GM19238 (cell line): ENCODE measurements at regions not wholly inside any gene's neighbourhood (a gene's known extent, or its start where the extent isn't known, plus 50 kb on each side); places are given as distances from the start of the nearest gene placed in this dataset.
"Not testable (repeated sequence)": the region's sequence is repeated elsewhere in the genome, so short reads cannot be mapped to it uniquely, and the experiment has no call there.

Experiments used
- DNase-seq: peaks from one replicate; pipeline ENCODE4 v3.0.0; 2011; ENCODE audit warnings: low spot score; ENCODE audit not compliant: insufficient read length

DNA sequence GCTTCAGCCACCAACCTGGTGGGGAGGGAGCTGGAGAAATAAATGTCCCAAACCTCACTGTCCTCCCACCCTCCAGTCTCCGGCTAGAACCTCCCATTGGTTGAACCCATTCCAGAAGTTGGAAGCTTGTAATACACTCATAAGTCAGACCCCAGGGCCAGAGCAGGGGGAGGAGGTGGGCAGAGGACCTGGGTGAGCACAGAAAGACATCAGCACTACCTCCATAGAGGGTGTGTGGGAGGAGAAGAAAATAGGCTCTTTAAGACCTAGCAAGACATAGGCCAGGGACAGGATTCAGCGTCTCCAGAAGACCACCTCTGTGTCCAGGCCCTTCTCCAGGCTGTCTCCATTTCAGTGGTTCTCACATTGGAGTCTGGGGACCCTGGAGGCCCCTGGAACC, 73.3 kb upstream of the TOP1 start:
- no peak for DNase-seq

DNA sequence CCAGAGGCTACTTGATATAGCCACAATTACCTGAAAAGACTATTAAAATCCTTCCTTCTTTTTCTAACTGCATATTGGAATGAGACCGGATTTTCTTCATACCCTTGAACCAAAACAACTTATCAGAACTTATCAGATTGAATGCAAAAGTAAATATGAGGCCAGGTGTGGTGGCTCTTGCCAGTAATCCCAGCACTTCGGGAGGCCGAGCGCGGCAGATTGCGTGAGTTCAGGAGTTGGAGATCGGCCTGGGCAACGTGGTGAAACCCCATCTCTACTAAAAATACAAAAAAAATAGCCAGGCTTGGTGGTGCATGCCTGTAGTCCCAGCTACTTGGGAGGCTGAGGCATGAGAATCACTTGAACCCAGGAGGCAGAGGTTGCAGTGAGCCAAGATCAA, 72.8 kb upstream of the TOP1 start:
- DNase-seq = not testable (repeated sequence)

DNA sequence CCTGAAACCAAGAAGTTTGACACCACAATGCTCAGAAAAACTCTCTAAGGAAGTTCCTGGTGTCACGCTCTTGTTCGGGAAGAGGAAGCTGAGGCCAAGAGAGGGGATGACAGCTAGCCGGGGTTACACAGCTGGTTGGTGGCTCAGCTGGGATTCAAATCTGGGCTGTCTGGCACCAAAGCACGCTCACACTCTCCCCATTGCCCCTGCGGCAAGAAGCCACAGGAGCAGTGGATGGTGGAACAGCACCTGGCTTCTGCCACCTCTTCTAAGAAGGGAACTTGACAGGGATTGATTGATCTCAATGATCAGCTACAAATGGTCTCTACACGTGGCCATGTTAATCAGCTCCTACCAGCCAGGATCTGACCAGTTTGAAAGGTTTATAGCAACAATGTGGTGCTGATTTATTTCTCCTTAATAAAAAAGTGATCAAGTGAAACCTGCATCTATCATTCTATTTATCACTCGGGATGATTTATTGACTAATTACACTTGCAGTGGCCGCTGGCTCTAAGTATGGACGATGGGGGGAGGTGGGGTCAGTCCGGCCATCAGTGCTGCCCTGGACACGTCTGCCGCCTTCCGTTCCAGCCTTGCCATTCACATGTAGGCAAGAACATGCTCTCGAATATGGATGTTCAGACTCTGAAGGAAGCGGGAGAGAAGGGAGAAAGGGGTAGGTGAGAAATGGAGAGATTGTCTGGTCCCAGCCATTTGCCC, 71.9 kb upstream of the TOP1 start:
- no peak for DNase-seq

DNA sequence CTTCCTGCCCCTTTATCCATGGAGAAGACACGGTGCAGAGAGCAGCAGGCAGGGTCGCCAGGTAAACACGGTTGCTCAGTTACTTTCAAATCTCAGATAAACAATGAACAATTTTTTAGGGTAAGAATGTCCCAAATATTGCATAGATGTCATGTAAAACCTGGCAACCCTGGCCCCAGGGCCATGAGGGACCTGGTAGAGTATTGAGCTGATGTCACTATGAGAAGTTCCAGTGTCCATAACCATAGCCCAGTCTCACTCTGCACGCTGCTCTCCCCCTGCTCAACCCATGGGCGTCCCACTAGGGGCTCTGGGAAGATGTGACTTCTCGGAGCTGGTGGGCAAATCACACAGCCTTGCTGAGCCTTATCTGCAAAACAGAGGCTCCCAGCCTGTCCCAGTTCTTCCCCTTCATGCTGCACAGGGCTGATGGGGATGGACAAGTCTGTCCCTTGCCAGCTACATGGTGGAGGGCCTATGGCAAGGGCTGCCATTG, 71.3 kb upstream of the TOP1 start:
- DNase-seq = no peak

DNA sequence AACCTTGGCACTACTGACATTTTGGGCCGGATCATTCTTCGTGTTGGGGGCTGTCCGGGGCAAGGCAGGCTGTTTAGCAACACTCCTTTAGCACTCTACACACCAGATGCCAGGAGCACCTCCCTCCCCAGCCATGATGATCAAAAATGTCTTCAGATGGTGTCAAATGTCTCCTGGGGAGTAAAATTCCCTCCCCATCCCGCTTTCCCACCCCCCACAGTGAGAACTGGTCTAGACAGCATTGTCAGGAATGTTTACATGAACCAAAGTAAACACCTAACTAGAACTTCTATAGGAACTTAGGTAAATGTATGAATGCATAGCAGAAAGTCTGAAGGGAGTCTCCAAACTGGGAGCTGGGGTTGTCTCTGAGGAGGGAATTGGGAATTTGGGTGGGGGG, 70.0 kb upstream of the TOP1 start:
- no peak for DNase-seq

DNA sequence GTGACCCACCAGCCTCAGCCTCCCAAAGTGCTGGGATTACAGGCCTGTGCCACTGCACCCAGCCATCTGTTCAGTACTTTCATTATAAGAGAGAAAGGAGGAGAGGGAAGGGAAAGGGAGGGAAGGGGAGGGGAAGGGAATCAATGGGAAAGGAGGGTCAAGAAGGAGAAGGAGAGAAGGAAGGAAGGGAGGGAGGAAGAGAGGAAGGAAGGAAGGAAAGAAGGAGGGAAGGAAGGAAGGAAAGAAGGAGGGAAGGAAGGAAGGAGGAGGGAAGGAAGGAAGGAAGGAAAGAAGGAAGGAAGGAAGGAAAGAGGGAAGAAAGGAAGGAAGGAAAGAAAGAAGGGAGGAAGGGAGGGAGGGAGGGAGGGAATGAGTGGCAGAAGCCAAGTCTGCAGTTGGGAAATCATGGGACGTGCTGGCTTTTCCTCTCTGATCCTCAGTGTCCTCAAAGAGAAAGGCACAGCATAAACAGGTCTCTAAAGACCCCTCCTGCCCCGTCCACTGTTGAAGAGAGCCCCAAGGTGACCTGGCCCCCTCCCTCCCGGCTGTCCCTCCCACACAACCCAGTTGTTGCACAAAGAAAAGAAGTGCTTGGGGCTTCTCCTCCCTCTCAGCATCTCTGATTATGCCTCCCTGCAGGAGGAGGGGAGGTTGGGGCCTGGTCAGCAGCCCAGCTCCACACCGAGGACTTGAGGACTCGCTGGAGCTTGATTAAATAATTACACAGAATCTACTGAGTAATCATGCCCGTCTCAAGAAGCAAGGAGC, 69.1 kb upstream of the TOP1 start:
- no peak for DNase-seq

DNA sequence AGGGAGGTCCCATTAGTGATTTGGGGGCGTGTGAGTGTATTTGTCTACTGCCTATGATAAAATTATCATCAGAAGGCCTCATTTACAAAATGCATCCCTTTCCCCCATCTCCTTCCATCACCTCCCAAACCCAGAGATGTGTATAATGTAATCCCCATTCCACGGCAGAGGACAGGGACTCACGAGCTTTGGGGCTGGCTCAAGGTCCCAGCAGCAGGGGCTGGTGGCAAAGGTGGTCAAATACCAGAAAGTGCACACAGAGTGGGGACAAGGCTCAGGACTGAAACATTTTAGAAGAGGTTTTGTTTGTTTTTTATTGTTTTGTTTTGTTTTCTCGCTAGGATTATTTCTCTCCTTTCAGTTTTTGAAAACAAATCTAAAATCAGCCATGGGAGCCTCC, 68.5 kb upstream of the TOP1 start:
- no peak for DNase-seq

DNA sequence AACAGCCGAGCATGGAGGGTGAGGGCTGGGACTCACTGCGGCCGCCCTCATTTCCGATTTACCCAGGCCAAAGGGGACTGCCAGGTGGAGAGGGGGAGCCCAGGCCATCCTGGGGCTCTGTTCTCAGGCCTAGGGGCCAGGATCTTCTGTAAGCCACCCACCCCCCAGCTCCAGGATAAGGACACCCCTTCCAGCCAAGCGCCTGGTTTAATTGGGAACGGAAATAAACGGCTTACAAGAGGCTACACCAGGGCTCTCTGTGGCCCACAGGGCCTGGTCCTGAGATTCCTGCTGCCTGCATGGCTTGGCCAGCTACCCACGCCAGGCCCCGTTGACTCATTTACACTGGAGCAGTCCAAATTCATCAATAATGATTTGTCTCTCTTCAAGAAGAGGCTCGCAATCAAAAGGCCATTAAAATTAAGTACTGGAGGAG, 68.1 kb upstream of the TOP1 start:
- no peak for DNase-seq

DNA sequence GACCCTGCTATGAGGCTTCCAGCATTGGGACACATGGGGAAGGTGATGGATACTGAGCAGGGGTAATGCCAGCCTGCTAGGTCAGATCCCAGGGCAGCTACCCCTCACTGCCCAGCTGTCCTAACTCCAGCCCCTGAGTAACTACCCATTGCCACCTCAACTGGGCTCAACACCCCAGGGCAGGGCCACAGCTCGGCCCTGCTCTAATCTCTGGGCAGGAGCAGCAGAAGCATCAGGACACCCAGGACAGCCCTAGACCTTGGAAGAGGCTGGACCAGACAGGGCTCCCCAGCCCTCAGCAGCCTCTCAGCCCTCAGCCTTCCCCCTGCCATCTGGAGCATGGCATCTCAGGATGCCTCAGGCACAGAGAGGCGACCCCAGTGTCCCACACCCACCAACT, 67.4 kb upstream of the TOP1 start:
- no peak for DNase-seq

DNA sequence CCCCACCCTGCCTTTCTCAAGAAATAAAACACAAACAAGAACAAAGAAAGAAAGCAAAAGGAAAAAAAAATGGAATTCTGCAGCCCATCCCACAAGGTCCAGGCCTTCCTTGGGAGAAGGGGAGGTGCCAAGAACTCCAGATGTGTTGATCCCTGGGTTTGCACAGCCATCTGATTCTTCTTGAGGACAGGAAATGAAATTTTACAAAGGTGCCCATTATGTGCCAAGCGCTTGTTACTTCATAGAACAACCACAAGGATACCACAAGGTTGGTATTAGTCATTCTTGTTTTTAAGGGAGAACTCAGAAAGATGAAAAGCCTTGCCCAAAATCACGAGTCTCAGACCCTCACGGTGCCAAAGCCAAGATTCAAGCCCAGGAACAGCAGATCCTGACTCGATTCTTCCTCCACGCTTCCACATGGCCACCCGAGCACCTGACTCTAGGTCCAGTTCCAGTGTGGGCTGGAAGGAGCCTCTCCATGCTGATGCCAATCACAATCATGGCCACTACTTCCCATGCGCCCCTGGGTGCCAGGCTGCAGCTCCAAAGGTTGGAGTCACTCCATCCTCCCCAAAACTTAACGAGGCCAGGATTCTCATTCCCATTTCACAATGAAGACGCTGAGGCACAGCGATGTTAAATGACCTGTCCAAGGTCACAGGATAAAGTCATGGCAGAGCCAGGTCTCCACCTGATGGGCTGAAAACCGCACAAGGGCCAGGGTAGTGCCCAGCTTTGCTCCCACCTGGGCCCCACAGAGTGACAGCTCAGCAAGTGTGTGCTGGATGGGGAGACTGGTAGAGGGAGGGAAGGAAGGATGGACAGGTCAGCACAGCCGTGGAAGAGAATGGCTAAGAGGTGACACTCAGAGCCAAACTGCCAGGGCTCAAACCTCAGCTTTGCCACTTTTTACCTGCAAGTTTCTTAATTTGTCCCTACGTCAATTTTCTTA, 66.7 kb upstream of the TOP1 start:
- DNase-seq = no peak

DNA sequence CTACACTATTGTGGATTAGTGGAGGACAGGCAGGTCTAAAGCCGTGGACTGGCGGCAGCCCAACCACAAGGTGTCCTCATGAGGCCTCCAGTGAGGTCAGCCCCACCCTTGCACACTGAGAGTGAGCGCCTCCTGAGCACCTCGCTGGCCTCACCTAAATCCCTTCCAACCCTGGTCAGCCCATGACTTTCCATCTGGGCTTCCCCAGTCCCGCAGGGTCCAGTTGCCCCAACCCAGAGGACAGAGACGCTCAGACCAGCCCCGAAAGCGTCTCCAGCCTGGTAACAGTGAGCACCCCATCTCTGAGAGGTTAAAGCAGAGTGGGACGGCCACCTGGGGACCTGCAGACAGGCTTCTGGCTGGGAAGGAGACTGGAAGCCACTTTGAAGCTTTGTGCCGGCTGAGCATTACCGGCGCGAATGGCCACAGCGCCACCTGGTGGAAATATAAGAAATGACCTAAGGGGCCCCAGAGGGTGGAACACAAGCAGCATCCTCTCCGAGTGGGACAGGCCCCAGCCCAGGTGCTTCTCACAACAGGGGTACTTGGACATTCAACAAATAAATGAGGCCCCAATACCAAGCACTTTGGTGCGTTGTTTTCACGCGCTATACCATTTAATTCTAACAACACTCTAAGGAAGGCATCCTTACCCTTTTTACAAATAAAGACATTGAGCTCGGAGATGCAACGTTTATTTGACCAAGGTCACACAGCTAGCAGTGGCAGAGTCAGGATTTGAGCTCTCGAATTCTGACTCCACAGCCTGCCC, 65.7 kb upstream of the TOP1 start:
- peak; percentile 68 for DNase-seq

DNA sequence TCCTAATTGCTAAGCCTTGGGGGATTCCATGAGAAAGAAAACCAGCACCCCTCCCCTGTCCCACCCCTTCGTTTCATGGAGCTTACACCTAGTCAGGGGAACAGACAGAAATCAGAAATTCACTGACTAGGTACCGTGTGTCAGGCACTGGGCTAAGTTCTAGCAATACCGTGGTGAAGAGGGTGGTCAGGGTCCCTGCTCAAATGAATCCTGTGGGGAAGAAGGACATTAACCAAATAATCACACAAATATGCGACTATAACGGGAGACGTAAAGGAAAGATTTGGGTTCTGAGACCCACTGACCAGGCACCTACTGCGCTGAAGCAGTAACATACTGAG, 65.1 kb upstream of the TOP1 start:
- no peak for DNase-seq

DNA sequence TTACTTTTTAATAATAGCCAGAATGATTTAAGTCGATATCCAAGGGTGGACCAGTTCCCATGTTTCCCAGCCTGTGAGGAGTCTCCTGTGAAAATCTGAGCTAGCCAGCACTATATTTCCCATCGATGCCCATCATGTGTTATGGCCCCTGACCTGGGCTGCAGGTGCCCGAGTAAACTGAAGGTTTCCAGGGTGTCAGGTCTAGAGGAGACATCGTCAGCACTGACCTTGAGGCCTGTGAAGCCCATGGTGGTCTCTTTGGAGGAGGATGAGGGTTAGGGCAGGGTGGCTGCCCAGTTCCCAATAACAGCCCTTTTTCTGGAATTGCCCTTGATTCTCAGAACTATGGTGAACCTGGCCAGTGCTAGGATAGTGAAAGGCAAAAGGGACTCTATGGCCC, 63.0 kb upstream of the TOP1 start:
- DNase-seq = no peak

DNA sequence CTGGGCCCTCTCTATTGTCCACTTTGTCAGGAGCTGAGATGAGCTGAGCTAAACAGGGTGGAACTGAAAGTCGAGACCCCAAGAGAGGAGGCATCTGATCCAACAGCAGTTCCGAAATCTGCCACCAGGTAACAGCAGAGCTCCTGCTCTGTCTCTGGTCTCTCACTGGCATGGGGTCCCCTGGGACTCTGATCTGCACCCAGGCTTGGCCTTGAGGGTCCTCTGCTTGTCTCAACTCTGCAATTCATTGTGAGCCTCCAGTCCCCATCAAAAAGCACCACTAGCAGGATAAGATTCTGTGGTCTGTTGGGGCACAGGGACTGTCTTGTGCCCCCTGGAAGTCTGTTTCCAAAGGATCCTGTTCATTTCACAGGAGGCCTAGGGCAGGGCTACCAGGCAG, 62.5 kb upstream of the TOP1 start:
- no peak for DNase-seq

DNA sequence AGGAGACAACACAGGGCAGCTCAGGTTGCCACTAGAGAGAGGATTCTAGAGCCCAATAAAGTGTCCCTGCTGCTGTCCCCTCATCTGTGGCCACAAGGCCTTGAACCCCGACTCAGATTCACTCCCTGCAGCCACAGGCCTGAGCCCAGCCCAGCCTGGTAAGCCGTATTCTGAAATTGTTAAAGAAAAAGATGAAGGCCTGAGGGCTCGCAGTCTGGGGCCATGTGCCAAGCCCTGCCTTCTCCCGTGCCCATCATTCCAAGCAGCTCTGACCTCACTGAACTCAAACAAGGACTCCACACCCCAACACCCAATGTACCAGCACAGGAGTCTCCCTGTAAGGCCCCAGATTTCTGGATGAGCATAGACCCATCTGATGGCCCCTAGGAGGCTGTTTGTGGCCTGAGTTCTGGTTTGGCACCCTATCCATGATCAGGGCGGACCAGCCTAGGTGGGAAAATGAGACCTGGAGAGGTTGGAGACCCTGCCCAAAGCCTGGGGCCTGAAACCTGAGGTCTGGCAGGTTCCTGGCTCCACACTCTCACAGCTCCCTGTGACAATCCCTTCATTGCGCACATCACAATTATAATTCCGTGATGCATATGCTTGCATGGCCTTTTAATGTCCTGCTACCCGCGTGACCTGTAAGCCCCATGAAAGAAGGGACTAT, 62.0 kb upstream of the TOP1 start:
- DNase-seq = no peak

DNA sequence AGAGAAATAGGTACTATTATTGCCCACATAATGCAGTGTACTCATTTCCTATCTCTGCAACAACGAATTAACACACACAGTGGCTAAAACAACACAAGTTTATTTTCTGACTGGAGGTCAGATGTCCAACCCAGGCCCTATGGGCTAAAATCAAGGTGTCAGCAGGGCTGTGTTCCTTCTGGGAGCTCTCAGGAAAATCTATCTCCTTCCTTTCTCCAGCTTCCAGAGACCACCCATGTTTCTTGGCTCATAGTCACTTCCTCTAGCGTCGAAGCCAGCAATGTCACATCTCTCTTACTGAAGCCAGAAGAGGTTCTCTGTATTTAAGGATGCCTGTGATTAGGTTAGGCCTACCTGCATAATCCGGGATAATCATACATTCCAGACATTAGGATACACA, 60.9 kb upstream of the TOP1 start:
- DNase-seq = no peak

DNA sequence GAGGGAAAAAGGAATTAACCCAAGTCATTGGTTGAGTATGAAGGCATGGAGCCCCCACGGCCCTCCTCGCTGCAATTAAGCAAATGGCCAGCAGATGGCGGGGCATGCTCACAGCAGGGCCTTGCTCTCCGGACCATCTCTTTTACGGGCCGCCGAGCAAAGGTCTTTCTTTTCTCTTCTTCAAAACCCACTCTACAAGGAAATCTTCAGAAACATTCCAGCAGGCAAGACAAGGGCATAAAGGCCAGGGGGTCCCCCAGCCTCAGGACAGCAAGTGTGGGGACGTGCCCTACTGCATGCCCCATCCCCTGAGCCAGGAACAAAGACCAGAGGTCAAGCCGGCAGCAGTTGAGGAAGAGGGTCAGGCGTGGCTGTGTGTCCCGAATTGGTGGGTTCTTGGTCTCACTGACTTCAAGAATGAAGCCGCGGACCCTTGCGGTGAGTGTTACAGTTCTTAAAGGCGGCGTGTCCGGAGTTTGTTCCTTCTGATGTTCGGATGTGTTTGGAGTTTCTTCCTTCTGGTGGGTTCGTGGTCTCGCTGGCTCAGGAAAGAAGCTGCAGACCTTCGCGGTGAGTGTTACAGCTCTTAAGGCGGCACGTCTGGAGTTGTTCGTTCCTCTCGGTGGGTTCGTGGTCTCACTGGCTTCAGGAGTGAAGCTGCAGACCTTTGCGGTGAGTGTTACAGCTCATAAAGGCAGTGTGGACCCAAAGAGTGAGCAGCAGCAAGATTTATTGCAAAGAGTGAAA, 59.6 kb upstream of the TOP1 start:
- DNase-seq = peak; percentile 53

DNA sequence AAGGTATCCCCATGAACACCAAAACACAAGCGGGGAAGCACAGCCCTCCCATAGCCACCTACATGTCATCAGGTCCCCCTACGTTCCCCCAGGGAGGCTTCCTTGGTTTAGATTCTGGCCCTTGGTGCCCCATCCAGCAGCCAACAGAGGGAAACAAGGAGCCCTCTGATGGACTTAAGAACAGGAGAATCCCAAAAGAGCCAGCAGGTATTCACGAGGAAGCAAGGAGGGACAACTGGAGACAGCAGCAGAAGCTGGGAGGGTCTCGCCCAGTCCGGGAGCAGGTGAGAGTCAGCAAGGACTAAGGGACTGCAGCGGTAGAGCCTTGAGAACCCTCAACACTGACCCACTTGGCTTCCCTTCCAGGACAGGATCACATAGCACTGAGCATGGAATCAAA, 58.4 kb upstream of the TOP1 start:
- DNase-seq = no peak

DNA sequence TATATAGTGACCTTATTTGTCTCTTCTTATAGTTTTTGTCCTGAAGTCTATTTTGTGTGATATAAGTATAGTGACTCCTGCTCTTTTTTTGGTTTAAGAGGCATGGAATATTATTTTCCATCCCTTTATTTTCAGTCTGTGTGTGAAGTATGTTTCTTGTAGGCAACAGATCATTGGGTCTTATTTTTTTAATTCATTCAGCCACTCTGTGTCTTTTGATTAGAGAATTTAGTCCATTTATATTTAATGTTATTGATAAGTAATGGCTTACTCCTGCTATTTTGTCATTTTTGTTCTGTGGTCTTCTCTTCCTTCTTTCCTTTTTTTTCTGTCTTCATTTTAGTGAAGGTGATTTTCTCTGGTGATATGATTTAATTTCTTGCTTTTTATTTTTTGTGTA, 51.4 kb upstream of the TOP1 start:
- no peak for DNase-seq

DNA sequence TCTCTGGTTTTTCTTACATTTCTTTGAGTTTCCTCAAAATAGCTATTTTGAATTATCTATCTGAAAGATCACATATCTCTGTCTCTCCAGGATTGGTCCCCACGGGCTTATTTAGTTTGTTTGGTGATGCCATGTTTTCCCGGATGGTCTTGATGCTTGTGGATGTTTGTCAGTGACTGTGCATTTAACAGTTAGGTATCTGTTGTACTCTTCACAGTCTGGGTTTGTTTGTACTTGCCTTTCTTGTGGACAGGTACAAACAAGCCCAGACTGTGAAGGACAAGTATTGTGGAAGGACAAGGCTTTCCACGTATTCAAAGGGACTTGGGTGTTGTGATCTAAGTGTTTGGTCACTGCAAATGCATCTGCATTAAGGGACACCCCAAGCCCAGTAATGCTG, 49.9 kb upstream of the TOP1 start:
- DNase-seq = no peak
